ENCODE measurements at regions not wholly inside any gene's neighbourhood (a gene's known extent, or its start where the extent isn't known, plus 50 kb on each side); places are given as distances from the start of the nearest gene placed in this dataset.

DNA sequence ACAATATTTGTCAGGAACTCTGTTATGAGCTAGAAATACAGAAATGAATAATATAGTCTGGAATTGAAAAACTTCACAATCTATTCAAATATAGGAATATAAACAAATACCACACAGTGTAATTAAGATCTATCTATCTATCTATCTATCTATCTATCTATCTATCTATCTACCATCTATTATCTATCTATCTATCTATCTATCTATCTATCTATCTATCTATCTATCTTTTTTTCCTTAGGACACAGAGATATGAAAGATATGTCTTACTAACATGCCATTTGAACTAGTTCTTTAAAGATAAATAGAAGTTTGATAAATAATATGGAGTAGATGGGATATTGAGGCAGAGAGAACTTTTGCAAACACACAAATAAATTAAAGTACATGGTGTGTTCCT is 357.8 kb downstream of the PARP8 start:
- TF ChIP-seq ZNF8 (CRISPR knock-in tag; IDR thresholded peaks at IDR 0.05): no peak
- TF ChIP-seq, protein P1, sequence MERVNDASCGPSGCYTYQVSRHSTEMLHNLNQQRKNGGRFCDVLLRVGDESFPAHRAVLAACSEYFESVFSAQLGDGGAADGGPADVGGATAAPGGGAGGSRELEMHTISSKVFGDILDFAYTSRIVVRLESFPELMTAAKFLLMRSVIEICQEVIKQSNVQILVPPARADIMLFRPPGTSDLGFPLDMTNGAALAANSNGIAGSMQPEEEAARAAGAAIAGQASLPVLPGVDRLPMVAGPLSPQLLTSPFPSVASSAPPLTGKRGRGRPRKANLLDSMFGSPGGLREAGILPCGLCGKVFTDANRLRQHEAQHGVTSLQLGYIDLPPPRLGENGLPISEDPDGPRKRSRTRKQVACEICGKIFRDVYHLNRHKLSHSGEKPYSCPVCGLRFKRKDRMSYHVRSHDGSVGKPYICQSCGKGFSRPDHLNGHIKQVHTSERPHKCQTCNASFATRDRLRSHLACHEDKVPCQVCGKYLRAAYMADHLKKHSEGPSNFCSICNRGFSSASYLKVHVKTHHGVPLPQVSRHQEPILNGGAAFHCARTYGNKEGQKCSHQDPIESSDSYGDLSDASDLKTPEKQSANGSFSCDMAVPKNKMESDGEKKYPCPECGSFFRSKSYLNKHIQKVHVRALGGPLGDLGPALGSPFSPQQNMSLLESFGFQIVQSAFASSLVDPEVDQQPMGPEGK (CRISPR knock-in tag; IDR thresholded peaks at IDR 0.05; ENCODE audit: borderline replicate concordance): no peak
- TF ChIP-seq, protein P2, sequence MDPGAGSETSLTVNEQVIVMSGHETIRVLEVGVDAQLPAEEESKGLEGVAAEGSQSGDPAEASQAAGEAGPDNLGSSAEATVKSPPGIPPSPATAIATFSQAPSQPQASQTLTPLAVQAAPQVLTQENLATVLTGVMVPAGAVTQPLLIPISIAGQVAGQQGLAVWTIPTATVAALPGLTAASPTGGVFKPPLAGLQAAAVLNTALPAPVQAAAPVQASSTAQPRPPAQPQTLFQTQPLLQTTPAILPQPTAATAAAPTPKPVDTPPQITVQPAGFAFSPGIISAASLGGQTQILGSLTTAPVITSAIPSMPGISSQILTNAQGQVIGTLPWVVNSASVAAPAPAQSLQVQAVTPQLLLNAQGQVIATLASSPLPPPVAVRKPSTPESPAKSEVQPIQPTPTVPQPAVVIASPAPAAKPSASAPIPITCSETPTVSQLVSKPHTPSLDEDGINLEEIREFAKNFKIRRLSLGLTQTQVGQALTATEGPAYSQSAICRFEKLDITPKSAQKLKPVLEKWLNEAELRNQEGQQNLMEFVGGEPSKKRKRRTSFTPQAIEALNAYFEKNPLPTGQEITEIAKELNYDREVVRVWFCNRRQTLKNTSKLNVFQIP (CRISPR knock-in tag; IDR thresholded peaks at IDR 0.05; ENCODE audit: borderline replicate concordance, low read depth): no peak
- TF ChIP-seq RARB (CRISPR knock-in tag; IDR thresholded peaks at IDR 0.05): no peak
- no peak for TF ChIP-seq ZFP30 (CRISPR knock-in tag; IDR thresholded peaks at IDR 0.05)
- TF ChIP-seq ESRRG (CRISPR knock-in tag; IDR thresholded peaks at IDR 0.05): no peak
- TF ChIP-seq ARNTL (CRISPR knock-in tag; IDR thresholded peaks at IDR 0.05; ENCODE audit: borderline replicate concordance, low read depth): no peak
- TF ChIP-seq OSR1 (CRISPR knock-in tag; IDR thresholded peaks at IDR 0.05): no peak
- TF ChIP-seq, protein P3, sequence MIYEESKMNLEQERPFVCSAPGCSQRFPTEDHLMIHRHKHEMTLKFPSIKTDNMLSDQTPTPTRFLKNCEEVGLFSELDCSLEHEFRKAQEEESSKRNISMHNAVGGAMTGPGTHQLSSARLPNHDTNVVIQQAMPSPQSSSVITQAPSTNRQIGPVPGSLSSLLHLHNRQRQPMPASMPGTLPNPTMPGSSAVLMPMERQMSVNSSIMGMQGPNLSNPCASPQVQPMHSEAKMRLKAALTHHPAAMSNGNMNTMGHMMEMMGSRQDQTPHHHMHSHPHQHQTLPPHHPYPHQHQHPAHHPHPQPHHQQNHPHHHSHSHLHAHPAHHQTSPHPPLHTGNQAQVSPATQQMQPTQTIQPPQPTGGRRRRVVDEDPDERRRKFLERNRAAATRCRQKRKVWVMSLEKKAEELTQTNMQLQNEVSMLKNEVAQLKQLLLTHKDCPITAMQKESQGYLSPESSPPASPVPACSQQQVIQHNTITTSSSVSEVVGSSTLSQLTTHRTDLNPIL (CRISPR knock-in tag; IDR thresholded peaks at IDR 0.05; ENCODE audit: low read depth): no peak
- no peak for TF ChIP-seq CSDC2 (CRISPR knock-in tag; IDR thresholded peaks at IDR 0.05)

Measured in SK-N-SH treated with all-trans-retinoic acid at 6 μM for 48 hours (cell line).